ENCODE measurements at regions not wholly inside any gene's neighbourhood (a gene's known extent, or its start where the extent isn't known, plus 50 kb on each side); places are given as distances from the start of the nearest gene placed in this dataset.
"Not testable (repeated sequence)": the region's sequence is repeated elsewhere in the genome, so short reads cannot be mapped to it uniquely, and the experiment has no call there.

DNA sequence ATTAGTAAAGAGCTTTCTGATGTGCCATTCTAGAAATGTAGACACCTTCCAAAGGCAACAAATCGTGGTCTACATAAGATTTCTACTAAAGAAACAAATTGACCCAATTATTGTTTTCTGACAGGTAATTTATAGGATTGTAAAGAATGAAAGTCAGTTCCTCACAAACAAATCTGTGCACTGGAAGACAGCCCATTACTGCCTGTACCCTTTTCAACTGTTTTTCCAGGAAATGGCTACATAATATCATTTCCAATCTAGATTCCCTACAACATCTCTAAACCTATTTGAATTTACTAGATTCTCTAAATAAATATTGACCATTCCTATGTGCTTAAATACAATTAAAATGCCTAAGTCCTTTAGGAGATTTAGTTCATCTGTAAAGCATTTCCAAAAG, 939.1 kb downstream of the FSCB start:
- DNase-seq (ENCODE audit: low spot score) = no peak

DNA sequence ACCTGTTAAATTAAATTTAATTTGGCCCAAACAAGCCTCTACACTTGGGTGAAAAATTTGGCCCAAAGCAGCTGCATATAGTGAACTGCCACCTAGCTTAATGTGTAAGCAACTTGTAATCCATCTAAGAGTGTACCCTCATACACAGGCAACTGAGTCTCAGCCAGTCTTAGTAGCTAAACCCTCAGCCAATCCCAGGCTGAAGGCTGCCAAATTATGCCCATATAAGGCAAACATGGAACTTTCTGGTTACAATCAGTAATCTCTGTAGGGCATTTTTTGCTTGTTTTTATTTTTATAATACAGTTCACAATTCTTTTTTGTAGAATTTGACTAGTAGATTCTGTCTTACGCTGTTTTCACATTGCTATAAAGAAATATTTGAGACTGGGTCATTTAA, 958.7 kb downstream of the FSCB start:
- no peak for DNase-seq (ENCODE audit: low spot score)

DNA sequence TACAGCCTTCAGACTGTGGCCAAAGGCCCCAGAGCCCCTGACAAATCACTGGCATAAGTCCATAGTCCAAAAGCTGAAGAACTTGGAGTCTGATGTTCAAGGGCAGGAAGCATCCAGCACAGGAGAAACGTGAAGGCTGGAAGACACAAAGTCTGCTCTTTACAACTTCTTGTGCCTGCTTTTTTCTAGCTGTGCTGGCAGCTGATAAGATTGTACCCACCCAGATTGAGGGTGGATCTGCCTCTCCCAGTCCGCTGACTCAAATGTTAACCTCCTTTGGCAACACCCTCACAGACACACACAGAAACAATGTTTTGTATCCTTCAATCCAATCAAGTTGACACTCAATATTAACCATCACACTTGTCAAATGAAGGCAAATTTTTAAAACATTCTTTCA, 959.5 kb downstream of the FSCB start:
- DNase-seq (ENCODE audit: low spot score) = not testable (repeated sequence)

DNA sequence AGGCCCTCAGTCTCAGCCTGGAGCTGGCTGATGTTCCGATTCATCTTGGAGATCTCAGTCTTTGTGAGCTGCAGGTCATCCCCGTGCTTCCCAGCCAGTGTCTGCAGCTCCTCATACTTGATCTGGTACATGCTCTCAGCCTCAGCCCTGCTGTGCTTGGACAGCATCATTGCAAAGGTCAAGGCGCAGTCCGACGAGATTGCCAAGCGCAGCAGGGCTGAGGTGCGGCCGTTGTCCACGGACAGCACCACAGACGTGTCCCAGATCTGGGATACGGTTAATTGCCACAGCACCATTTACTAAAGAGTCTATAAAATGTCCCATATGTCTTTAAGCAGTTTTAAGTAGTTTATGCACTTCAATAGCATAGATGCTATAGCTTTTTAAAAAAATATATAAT, 965.7 kb downstream of the FSCB start:
- DNase-seq (ENCODE audit: low spot score) = no peak

DNA sequence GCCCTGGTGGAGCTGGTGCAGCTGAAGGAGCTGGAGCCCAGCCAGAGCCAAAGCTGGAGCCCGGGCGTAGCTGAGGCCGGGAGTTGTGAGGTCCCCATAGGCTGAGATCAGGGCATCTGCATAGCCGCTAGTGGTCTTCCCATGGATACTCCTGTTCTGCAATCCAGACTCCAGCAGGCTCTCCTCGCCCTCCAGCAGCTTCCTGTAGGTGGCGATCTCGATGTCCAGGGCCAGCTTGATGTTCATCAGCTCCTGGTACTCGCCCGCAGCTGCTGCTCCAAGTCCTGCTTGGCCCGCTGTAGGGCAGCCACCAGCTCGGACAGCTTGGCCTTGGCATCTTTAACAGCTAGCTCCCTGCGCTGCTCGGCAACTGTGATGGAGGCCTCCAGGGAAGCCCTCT, 966.1 kb downstream of the FSCB start:
- DNase-seq (ENCODE audit: low spot score) = no peak

DNA sequence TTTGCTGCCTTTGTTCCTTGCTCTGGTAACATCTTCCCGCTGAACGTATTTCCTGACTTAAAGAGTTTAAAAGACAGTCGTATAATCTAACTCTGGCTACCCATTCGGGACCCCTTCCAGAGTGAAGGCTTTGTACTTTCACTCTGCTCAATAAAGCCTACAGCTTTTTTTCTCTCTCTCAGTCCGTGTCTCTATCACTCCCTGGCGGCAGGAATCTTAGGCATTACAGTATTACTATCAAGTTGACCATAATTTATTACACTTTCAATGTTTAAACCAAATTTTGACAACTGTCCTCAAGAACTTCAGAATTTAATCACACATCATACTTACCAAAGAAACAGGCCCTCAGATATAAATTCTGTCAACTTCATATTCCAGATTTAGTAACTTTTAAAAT, 967.9 kb downstream of the FSCB start:
- DNase-seq (ENCODE audit: low spot score) = peak; percentile 35

DNA sequence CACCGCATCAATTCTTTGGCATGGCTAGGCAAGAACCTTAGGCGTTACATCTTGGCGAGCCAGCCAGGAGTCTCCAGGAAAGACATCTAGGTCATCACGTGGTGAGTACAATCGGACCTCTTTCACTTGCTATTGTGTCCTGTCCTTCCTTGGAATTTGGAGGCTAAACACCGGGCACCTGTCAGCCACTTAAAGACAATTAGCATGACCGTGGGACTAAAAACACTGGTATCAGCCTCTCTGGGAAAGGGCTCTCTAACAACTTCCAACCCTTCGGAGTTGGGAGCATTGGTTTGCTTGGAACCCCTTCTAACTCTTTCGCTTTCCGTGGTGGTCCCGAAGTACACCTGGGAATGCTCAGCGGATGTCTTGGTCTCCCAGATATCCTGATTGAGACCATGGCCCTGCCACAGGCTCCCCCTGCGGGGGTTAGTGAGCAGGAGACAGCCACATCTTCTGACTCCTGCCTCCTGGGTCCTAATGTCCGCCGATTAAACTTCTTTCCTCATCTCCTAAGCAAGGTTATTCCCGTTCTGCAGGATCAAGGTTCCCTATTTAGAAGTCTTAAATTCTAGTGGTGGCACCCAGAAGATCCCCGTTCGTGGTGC, 971.7 kb downstream of the FSCB start:
- DNase-seq (ENCODE audit: low spot score) = no peak

DNA sequence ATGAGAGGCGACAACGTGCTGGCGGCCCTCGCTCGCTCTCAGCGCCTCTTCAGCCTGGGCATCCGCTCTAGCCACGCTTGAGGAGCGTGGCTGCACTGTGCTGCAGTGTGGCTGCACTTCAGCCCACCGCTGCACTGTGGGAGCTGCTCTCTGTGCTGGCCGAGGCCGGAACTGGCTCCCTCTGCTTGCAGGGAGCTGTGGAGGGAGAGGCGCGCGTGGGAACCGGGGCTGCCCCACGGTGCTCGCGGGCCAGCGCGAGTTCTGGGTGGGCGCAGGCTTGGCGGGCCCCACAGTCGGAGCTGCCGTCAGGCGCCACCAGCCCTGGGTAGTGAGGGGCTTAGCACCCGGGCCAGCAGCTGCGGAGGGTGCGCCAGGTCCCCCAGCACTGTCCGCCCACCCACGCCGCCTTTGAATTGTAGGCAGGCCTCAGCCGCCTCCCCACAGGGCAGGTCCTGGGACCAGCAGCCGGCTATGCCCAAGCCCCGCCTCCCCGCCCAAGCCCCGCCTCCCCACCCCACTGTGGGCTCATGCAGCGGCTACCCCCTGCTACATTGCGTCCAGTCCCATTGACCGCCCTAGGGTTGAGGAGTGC, 974.2 kb downstream of the FSCB start:
- no peak for DNase-seq (ENCODE audit: low spot score)

DNA sequence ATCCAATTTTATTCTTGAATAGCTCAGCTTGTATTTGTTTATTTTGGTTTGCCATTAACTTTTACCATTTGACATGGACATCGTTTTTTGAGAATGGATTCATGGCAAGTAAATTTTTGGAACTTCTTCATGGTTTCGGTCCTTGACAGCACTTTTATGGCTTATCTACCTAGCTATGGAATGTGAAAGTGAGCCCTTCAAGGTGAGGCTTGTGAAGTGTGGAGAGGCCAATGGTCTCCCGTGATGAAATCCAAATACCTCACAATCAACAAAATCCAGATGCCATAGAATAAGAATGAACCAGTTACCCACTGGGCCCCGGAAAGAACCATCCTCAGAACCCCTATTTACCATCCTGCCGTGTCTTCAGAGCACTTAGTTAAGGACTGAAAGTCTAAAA, 978.8 kb downstream of the FSCB start:
- DNase-seq (ENCODE audit: low spot score) = no peak

DNA sequence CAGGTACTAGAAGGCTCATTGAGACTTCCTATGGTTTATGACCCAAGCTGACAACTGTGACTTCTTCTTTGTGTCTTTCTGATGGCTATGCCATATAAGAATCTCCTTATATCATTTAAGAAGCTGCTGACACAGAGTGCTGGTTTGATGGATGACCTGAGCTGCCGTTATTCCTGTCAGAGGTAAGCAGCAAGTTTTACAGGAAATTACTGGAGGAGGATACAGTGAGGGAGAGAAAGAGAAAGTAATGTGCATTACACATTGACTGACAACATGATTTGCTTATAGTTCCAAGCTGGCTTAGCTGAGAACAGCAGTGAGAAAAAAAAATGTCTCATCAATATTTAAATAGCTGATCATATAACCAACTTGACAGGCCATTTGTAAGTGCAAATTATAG, 981.4 kb downstream of the FSCB start:
- DNase-seq (ENCODE audit: low spot score) = no peak

DNA sequence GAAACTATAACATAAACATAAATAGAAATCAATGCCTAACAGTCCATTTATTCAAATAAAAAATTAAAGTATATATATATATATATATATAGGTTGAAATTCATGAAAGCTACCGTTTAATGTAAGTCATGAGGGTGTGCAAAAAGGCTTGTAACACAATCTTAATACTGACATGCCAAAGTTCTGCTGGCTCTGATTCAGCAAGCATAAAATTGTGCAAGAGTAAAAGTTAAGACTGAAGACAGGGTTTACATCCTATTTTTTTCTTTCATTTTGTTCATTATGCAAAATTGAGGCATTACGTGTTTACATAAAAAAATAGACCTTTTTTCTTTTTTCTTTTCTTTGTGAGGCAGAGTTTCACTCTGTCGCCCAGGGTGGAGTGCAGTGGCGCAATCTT, 984.2 kb downstream of the FSCB start:
- no peak for DNase-seq (ENCODE audit: low spot score)

DNA sequence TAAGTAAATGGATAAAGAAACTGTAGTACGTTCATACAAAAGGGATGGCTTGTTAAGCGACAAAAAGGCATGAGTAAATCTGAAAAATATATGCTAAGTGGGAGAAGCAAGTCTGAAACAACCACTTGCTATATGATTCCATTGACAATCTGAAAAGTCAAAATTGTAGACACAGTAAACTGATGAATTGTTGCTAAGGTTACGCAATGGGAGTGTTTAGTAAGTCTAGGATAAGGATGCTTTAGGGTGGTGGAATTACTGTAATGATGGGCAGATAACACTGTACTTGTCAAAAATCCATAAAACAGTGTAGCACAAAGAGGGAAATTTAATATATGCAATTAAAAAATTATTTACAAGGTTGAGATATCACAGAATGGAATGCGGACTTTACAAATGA, 984.9 kb downstream of the FSCB start:
- DNase-seq (ENCODE audit: low spot score) = no peak

DNA sequence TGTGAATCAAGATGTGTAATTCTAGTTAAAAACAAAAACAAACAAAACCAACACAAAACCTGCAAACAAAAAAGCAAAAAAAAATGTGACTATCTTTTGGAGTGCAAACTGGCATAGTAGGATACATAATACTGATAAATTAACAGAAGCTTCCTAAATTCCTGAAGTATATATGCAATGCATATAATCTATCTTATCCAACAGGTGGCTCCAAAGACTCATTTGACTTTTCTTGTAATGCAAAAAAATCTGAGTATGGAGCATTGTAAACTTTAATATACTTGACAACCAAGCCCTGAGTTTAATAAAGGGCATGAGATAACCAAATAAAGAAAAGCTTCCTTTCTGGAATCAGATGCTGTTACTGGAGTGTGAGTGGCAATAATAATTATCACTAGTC, 1003.6 kb downstream of the FSCB start:
- peak; percentile 0 for DNase-seq (ENCODE audit: low spot score)

DNA sequence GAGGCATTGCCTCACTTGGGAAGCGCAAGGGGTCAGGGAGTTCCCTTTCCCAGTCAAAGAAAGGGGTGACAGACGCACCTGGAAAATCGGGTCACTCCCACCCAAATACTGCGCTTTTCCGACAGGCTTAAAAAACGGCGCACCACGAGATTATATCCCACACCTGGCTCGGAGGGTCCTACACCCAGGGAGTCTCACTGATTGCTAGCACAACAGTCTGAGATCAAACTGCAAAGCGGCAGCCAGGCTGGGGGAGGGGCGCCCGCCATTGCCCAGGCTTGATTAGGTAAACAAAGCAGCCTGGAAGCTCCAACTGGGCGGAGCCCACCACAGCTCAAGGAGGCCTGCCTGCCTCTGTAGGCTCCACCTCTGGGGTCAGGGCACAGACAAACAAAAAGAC, 1014.7 kb downstream of the FSCB start:
- not testable (repeated sequence) for DNase-seq (ENCODE audit: low spot score)

DNA sequence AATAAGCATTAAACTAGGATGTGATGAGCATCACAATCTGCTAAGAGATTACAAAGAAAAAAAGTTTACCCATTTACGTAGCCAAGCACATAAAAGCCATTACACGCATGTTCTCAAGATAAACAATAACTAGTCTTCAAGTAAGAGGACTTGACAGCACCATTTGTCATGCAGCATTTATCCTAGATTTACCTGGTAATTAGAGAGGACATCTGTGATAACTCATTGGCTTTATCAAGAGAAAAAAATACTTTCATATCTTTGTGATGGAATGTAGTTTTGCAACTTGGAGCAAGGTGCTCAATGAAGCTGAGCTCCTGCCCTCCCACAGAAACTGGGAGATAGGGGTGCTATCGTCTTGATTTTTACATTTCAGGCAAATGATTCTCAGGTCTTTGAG, 1023.7 kb downstream of the FSCB start:
- DNase-seq (ENCODE audit: low spot score) = no peak

DNA sequence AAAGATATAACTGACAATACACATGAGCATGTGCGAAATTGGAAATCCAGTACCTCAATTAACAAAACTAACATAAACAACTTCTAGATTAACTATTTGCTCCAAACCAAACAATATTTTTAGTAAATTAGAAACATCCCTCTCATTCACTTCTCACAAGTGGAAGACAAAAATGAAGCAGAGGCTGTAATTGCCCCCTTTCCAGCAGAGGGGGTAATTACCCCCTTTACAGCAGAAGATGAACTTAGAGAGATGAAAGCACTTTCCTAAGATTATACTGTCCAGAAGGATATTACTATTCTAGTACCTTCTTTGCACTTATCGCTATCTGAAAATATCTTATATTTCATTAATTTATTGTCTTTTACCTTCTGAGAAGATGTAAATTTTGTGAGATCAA, 1025.2 kb downstream of the FSCB start:
- DNase-seq (ENCODE audit: low spot score) = no peak

DNA sequence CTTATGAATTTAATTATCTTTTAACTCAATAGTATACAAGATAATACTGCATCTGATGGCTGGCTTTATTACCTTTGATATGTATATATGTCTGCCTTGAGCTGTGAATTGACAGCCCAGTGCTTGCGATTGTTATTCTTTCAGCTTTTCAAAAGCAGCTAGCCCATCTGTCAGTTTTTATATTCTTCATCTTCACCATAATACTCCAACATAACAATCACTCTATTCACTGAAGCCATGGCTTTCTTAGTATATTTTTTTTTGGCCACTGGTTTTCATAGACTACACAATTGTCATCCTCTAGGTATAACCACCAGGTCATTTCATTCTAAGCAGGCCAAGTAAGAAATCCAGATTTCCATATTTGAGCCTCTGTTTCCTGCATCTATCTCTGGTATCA, 1026.1 kb downstream of the FSCB start:
- no peak for DNase-seq (ENCODE audit: low spot score)

DNA sequence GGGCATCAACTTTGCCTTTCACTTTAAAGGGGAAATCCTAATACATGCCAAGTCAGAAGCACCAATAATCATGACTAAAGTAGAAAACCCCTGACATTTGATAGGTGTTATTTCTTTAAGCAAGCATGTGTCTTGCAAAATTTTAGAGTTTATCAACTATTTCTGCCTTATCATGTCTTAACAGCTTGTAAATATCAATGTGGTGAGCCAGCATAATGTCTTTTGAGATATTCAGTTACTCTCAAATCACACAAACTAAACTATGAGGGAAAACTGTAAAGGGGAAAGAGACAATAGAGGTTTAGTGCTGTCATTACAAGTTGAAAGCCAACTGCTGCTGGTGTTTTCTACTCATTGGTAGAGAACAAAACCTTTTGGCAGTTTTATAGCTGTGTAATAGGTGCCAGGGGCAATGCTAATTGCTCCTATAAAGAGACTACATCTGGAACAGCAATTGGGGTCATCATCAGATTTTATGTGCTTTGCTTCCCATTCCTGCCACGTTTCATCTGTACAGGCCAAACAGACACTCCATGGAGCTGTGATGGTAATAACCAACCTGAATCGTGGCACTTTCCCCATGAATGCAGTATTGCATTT, 1027.4 kb downstream of the FSCB start:
- no peak for DNase-seq (ENCODE audit: low spot score)

DNA sequence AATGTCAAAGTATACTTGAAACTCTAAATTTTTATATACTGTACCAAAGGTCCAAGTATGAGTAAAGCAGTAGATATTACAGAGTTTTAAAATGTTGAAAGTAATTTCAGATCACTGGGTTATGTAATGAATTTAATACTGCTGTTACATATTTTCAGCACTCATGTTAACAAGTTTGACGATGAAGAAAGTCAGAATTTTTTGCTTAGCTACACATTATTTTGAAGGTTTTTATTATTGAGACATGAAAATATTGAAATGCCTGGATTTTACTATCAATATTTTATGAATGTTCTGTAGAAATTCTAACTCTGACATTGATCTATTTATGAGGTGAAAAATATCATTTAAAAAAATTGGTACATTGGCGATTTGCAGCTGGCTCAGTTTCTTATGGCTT, 1030.3 kb downstream of the FSCB start:
- no peak for DNase-seq (ENCODE audit: low spot score)

DNA sequence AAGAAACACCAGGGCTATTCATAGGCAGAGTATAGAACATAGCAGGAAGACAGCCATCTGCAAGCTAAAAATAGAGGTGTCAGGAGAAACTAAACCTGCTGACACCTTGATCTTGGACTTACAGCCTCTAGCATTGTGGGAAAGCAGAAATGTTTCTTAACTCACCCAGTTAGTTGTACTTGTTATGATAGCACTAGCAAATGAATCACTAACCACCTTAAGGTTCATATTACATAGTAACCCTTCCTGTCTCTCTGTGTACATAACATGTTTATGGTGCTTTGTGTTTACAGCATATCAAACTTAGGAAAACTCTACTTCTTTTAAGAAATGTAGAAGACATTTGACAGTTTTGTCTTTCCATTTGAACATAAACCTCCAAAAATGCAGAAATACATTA, 1031.3 kb downstream of the FSCB start:
- DNase-seq (ENCODE audit: low spot score) = no peak

DNA sequence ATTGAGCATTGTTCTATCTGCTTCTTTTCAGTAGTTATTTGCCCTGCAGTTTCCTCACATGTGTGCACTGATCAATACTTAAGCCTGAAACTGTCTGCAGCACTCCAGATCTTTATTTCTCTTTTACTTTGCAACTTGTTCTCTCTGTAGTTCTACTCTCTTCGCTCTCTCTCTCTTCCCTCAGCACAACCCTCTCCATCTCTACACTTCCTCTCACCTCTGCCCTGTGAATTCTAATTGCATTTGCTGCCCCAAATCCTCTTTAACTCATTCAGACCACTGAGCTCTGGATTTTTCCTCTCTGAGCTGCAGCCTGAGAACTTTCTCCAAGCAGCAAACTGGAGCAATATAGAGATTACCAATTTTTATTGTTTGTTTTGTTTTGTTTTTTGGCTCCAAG, 1035.5 kb downstream of the FSCB start:
- DNase-seq (ENCODE audit: low spot score) = no peak

DNA sequence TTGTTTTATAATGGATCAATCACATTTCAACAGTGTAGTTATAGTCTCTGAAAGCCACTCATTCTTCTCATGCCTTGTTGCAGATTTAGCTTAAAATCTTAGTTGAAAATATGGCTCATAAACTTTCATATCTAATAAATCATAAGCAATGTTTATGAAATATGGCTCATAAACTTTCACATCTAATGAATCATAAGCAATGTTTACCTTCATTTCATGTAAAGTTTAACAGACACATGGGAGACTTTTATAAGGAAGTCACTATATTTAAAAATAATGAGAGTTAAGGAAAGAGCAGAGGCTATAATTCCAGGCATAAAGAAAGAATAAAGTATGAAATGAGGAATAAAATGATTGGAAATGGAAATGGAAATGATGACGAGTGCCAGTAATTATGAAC, 1042.1 kb downstream of the FSCB start:
- no peak for DNase-seq (ENCODE audit: low spot score)

DNA sequence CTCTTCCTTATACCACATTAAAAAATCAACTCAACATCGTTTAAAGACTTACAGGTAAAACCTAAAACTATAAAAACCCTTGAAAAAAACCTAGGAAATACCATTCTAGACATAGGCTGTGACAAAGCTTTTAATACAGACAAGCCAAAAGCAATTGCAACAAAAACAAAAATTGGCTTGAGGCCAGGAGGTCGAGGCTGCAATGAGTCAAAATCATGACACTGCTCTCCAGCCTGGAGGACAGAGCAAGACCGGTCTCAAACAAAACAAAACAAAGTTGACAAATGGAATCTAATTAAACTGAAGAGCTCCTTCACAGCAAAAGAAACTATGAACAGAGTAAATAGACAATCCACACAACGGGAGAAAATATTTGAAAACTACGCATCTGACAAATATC, 1057.8 kb downstream of the FSCB start:
- peak; percentile 3 for DNase-seq (ENCODE audit: low spot score)

DNA sequence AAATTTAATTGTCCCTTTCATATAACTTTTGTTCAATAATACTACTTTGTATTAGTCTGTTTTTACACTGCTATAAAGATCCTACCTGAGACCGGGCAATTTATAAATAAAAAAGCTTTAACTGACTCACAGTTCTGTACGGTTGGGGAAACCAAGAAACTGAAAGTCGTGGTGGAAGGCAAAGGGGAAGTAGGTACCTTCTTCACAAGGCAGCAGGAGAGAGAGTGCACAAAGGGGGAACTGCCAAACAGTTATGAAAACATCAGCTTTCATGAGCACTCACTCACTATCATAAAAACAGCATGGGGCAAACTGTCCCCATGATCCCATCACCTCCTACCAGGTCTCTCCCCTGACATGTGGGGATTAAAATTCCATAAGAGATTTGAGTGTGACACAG, 1069.0 kb downstream of the FSCB start:
- DNase-seq (ENCODE audit: low spot score) = no peak
